Central memory CD8-positive, alpha-beta T cell (primary cell): ENCODE measurements at regions not wholly inside any gene's neighbourhood (a gene's known extent, or its start where the extent isn't known, plus 50 kb on each side); places are given as distances from the start of the nearest gene placed in this dataset.

ENCODE experiments used
- ATAC-seq: fragments of 150-1000 bp; cut with Tn5 transposase; replicated peaks from 2 replicates; pipeline ENCODE4 v1.10.0; 2022; ENCODE audit warnings: mild to moderate bottlenecking, moderate FRiP score, moderate number of reproducible peaks; ENCODE audit not compliant: poor library complexity, severe bottlenecking; ENCODE audit errors: extremely low read depth
- DNase-seq, 2 donors: peaks; one replicate each; pipeline ENCODE4 v3.0.0; 2021; ENCODE audit warnings: low spot score in 2 of 2
- H3K27ac Mint-ChIP-seq: one replicate; pipeline ENCODE4 v1.8.0; 2022; ENCODE audit warnings: low read depth, mild to moderate bottlenecking, moderate library complexity, mixed read lengths
- H3K27me3 Mint-ChIP-seq: one replicate; pipeline ENCODE4 v1.8.0; 2022; ENCODE audit warnings: mixed read lengths
- H3K36me3 Mint-ChIP-seq: one replicate; pipeline ENCODE4 v1.8.0; 2022; ENCODE audit warnings: mild to moderate bottlenecking, moderate library complexity, mixed read lengths; ENCODE audit not compliant: insufficient read depth
- H3K4me1 Mint-ChIP-seq: one replicate; pipeline ENCODE4 v1.8.0; 2022; ENCODE audit warnings: mixed read lengths
- H3K4me3 Mint-ChIP-seq: one replicate; pipeline ENCODE4 v1.8.0; 2022; ENCODE audit warnings: mild to moderate bottlenecking, moderate library complexity, mixed read lengths
- H3K9me3 Mint-ChIP-seq: one replicate; pipeline ENCODE4 v1.8.0; 2022; ENCODE audit warnings: mixed read lengths

DNA sequence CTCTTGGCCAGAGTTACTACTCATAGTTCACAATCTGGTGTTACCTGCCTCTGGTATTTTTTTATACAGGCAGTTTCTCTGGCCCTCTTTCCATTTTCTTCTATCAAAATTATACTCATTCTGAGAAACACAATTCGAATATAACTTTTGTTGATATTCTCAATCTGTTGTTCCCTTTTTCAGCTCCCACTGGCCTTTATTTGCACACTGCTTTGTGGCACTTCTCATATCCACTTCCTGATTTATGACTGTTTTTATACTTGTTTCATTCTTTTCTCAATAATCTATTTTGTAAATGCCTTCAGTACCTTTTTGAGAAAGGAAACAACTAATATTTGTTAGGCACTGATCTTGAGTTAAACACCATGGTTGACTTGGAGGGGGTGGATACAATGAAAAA, 93.8 kb upstream of the HDAC9 start:
- H3K9me3 Mint-ChIP-seq, result no peaks in the 10 kb centered on the region
- H3K27me3 Mint-ChIP-seq, result no peaks in the 10 kb centered on the region
- ATAC-seq (no peak), DNase-seq (no peak)
- no peaks in the 10 kb centered on the region for H3K36me3 Mint-ChIP-seq
- H3K4me3 Mint-ChIP-seq, result no peak overlapping the region
- no peak overlapping the region for H3K27ac Mint-ChIP-seq
- peaks cover 9% of the 10 kb centered on the region for H3K4me1 Mint-ChIP-seq

DNA sequence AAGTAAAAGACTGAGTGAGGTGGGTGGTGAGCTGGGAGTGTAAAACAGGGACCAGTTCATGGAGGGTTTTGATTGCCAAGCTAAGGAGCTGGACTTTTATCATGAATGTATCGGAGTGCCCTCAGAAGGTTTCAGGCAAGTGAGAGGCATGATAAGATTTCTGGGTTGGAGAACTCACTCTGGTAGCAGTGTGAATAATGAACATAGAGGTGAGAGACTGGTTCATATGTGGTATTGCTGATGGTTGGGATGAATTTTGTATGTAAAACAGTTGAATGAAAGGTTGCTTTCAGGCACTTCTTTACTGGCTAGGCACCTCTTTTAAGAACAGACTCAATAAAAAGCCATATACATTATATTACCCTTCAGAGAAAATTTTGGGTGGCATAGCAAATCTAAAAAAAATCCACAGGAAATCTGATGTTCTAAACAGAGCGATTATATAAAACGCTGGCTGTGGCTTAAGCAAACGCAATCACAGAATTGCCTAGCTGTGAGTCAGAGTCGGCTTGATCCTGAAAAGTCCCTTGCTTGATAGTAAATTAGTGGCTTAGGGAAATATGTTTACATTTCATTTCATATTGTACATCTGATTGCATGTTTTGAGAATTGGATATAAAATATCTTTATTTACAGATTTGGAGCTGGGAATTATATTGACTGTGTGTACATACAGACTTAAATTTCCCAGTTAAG, 92.9 kb upstream of the HDAC9 start:
- H3K36me3 Mint-ChIP-seq, result no peaks in the 10 kb centered on the region
- DNase-seq (no peak), ATAC-seq (no peak)
- no peaks in the 10 kb centered on the region for H3K27me3 Mint-ChIP-seq
- no peaks in the 10 kb centered on the region for H3K9me3 Mint-ChIP-seq
- H3K27ac Mint-ChIP-seq, result no peak overlapping the region
- no peak overlapping the region for H3K4me3 Mint-ChIP-seq
- peaks cover 9% of the 10 kb centered on the region for H3K4me1 Mint-ChIP-seq

DNA sequence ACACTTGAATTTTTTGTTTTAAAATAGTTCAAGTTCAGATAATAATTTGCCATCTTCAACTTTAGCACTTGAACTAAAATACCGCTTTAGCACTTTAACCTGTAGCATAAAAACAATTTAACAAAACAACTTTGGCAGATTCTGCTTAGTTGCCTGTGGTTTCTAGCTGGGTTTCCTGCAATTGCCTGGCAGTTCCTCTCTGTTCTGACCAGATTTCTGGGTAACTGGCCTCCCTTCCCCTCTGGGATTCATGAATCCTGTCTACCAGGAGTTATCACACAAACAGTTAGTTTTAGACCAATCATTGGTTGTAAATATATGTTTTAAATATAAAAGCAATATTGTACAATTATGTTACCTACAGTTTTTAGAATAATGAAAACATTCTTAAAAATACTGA, 89.8 kb upstream of the HDAC9 start:
- Mint-ChIP-seq H3K27ac (no peak overlapping the region), H3K36me3 (no peaks in the 10 kb centered on the region), H3K27me3 (no peaks in the 10 kb centered on the region), H3K4me3 (no peak overlapping the region), H3K4me1 (peaks cover 9% of the 10 kb centered on the region), H3K9me3 (no peaks in the 10 kb centered on the region)
- no peak for ATAC-seq
- DNase-seq, result no peak

DNA sequence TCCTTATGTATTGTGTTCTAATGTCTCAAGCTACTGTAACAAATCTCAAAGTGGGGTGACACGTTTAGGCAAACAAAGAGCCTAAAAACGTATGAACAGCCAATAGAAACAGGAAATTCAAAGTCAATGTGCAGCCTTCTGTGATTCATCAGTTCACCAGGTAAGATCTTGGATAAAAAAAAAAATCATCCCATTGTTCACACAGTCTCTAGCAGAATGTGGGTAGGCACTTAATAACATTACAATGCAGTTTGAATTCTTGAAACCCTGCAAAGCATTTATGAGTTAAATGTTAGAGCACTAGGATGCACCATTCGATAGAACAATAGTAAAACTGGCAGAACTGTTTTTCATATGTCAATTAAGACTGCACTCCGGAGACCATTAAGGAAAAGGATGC, 88.2 kb upstream of the HDAC9 start:
- Mint-ChIP-seq H3K4me1 (peaks cover 9% of the 10 kb centered on the region), H3K36me3 (no peaks in the 10 kb centered on the region), H3K27ac (no peak overlapping the region), H3K4me3 (no peak overlapping the region), H3K9me3 (no peaks in the 10 kb centered on the region), H3K27me3 (no peaks in the 10 kb centered on the region)
- ATAC-seq, result no peak
- no peak for DNase-seq

DNA sequence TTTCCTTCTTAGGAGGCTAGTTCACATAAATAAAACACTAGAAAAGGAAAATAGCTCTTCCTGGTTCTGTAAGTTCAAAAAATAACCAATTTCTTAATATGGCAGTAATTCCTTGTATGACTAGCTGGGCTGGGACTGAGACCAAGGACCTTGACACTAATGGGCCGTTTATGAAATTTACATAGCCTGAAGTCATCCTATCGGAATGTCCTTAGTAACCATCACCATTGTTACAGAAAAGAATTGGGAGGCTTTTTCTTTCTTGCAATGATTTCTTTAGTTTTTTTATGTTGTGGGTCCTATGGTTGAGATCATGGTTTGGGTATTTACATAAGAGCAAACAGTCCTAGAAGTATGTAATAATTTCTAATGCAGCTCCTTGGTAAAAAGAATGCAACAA, 87.1 kb upstream of the HDAC9 start:
- Mint-ChIP-seq H3K27me3 (no peaks in the 10 kb centered on the region), H3K36me3 (no peaks in the 10 kb centered on the region), H3K4me1 (peaks cover 9% of the 10 kb centered on the region), H3K9me3 (no peaks in the 10 kb centered on the region), H3K4me3 (no peak overlapping the region), H3K27ac (no peak overlapping the region)
- no peak for DNase-seq
- ATAC-seq, result no peak

DNA sequence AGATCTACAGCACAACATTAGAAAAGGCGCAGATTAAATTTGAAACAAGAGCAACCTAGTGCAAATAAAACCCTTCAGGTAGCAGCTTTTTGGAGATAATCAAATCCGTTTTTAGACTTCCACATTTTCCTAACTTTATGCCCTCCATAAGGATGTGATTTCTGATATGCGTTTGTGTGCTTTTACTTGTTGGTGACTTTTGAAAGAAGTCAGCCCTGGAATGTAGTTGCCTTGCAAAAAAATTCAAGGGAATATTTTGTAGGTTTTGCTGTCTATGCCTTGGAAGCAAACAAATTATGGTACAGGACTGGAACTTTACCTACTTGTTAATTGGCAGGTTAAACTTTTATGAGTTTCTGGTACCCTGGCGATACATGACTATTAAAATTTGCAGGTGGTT, 86.7 kb upstream of the HDAC9 start:
- Mint-ChIP-seq H3K36me3 (no peaks in the 10 kb centered on the region), H3K9me3 (no peaks in the 10 kb centered on the region), H3K27ac (no peak overlapping the region), H3K4me3 (no peak overlapping the region), H3K4me1 (peaks cover 9% of the 10 kb centered on the region), H3K27me3 (no peaks in the 10 kb centered on the region)
- ATAC-seq, result no peak
- DNase-seq, result no peak

DNA sequence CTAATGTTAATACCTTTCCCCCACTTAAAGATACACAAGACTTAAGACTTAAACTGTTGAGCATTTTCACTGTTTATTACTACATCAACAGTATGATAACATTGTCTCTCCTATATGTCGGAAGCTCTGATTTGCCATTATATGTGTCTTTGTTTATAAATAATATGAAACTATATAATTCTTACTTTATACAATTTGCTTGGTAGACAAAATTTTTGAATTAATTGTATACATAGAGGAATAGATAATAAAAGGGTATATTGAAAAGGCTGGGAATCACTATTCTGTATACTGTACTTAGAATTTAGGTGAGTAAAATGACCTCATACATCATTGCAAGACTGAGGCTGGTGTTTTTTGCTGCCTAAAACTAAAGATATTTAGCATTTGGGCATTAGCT, 82.1 kb upstream of the HDAC9 start:
- Mint-ChIP-seq H3K27ac (no peak overlapping the region), H3K36me3 (no peaks in the 10 kb centered on the region), H3K4me1 (no peaks in the 10 kb centered on the region), H3K9me3 (no peaks in the 10 kb centered on the region), H3K27me3 (no peaks in the 10 kb centered on the region), H3K4me3 (no peak overlapping the region)
- ATAC-seq (no peak), DNase-seq (no peak)

DNA sequence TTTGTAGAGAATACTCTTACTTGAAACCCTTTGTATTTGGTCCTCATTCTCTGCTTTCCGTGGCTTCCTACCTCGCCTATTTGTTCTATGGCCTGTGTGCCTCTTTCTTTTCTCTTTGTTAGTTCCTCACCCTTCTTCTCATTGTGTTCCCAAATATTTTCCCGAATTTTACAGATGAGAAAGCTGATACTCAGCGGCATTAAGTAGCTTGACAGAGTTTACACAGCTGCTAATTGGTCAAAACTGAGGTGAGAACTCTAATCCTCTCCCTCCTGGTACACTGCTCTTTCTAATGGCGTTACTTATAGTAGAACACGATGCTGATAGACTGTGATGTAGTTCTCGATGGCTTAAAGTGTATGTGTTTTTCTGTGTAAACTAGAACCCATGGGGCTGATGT, 80.7 kb upstream of the HDAC9 start:
- ATAC-seq, result no peak
- H3K4me3 Mint-ChIP-seq, result no peak overlapping the region
- no peaks in the 10 kb centered on the region for H3K9me3 Mint-ChIP-seq
- no peaks in the 10 kb centered on the region for H3K27me3 Mint-ChIP-seq
- no peaks in the 10 kb centered on the region for H3K36me3 Mint-ChIP-seq
- no peak overlapping the region for H3K27ac Mint-ChIP-seq
- no peaks in the 10 kb centered on the region for H3K4me1 Mint-ChIP-seq
- no peak for DNase-seq

DNA sequence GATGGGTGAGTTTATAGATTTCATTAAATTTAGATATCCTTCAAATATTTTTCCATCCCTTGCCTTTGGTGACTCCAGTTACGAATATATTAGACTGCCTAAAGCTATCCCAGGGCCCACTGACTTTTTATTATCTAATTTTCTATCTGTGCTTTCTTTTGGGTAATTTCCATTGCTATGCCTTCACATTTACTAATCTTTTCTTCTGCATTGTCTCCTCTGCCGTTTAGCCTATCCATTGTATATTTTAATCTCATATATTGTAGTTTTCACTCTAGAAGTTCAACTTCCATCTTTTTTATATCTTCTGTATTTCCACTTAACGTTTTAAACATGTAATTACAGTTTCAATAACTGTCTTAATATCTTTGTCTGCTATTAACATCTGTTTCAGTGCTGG, 78.6 kb upstream of the HDAC9 start:
- H3K4me3 Mint-ChIP-seq, result no peak overlapping the region
- no peaks in the 10 kb centered on the region for H3K27me3 Mint-ChIP-seq
- H3K9me3 Mint-ChIP-seq, result no peaks in the 10 kb centered on the region
- no peak overlapping the region for H3K27ac Mint-ChIP-seq
- DNase-seq (no peak), ATAC-seq (no peak)
- H3K4me1 Mint-ChIP-seq, result no peaks in the 10 kb centered on the region
- no peaks in the 10 kb centered on the region for H3K36me3 Mint-ChIP-seq

DNA sequence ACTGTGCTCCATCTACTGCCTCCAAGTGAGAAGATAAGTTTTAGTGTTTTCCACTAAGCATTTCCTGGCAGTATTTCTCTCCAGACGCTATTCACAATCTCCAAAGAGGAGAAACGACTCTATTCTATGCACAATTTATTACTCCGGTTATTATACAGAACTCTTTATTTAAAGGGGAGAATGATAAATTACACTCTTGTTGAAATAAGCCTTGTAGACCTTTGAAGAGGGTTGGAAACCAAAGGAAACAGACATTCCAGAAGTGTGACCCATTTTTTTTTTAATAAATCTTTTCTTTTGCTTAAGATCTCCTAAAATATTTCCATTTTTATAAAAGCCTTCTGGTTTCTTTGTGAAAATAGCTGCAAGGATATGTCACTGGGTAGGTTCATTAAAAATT, 76.1 kb upstream of the HDAC9 start:
- no peak for DNase-seq
- no peak for ATAC-seq
- H3K27me3 Mint-ChIP-seq, result no peaks in the 10 kb centered on the region
- H3K4me1 Mint-ChIP-seq, result no peaks in the 10 kb centered on the region
- no peaks in the 10 kb centered on the region for H3K9me3 Mint-ChIP-seq
- no peak overlapping the region for H3K27ac Mint-ChIP-seq
- no peak overlapping the region for H3K4me3 Mint-ChIP-seq
- no peaks in the 10 kb centered on the region for H3K36me3 Mint-ChIP-seq

DNA sequence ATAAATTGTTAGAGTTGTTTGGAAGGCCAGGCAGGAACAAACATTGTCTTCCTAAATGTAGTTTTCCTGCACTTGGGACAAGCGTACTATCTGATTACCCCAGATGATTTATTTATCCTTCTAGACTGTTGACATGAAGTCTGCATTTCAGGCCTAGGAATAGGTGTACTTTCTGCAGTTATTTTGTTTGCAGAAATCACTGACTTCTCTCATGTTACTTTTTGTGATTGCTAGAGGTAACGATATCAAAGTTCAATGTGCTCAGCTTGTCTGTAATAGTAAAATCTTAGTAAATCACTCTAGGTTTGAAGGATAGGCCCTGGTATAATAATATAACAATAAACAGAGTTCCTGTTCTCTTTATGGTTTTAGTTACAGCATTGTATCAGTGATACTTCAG, 75.4 kb upstream of the HDAC9 start:
- Mint-ChIP-seq H3K27me3 (no peaks in the 10 kb centered on the region), H3K4me3 (no peak overlapping the region)
- ATAC-seq, result no peak

DNA sequence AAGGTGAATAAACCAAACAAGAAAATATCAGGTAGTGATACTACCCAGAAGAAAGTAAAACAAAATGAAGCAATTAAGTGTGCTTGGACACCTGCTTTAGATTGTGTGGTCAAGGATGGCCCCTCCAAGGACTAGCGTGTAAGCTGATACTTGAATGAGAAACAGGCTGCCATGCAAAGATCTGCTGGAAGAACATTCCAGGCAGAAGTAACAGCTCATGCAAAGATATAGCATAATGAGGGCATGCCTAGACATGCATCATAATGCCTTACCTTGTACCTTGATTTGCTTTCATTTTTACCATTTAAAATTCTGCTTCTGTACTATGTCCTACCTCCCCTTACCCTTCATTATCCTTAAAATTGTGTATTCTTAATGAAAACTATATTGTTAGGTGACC, 74.8 kb upstream of the HDAC9 start:
- no peak overlapping the region for H3K27ac Mint-ChIP-seq
- no peaks in the 10 kb centered on the region for H3K27me3 Mint-ChIP-seq
- H3K4me3 Mint-ChIP-seq, result no peak overlapping the region
- ATAC-seq (no peak), DNase-seq (no peak)
- no peaks in the 10 kb centered on the region for H3K9me3 Mint-ChIP-seq
- H3K36me3 Mint-ChIP-seq, result no peaks in the 10 kb centered on the region
- no peaks in the 10 kb centered on the region for H3K4me1 Mint-ChIP-seq

More for the DNA sequence above, 75.4 kb upstream of the HDAC9 start:
- DNase-seq, result no peak
- H3K27ac Mint-ChIP-seq, result no peak overlapping the region
- H3K9me3 Mint-ChIP-seq, result no peaks in the 10 kb centered on the region
- H3K4me1 Mint-ChIP-seq, result no peaks in the 10 kb centered on the region
- H3K36me3 Mint-ChIP-seq, result no peaks in the 10 kb centered on the region

DNA sequence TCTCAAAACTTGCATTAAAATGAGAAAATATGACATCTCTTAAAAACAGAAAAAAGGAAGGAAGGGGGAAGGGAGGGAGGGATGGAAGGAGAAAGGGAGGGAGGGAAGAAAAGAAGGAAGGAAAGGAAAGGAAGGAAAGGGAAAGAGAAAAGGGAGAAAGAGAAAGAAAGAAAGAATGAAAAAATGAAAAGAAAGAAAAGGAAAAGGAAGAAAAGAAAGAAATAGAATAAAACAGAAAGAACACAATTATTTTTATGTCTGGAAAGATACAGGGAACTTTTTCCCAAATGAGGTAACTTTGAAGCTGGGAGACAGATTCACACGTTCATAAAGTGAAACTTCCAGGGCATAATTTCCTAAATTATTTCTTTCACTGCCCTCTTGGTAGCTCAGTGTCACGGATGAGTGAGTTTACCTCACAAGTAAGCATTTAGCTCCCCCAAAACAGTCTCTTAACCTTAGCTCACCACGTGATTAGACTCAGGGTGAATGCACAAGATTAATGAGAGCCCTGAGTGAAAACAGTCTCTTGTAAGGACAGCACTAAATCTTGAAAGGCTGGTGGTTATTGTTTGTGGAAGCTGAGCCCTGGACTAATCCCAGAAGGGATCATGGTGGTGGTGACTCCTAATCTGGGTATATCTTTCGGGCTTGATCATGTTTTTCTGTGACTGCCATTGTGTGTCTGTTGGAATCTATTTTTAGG, 74.1 kb upstream of the HDAC9 start:
- Mint-ChIP-seq H3K27me3 (no peaks in the 10 kb centered on the region), H3K27ac (no peak overlapping the region), H3K4me3 (no peak overlapping the region), H3K9me3 (no peaks in the 10 kb centered on the region), H3K4me1 (no peaks in the 10 kb centered on the region), H3K36me3 (no peaks in the 10 kb centered on the region)
- DNase-seq (no peak), ATAC-seq (no peak)
